ACHN (cell line): ENCODE measurements at regions not wholly inside any gene's neighbourhood (a gene's known extent, or its start where the extent isn't known, plus 50 kb on each side); places are given as distances from the start of the nearest gene placed in this dataset.
"Not testable (repeated sequence)": the region's sequence is repeated elsewhere in the genome, so short reads cannot be mapped to it uniquely, and the experiment has no call there.

Experiments
- DNase-seq: peaks from one replicate; pipeline ENCODE4 v3.0.0-alpha.2; 2015
- in situ Hi-C: cut with HindIII; loops from 2 replicates; pipeline ENCODE4 v1.10.0; 2017; ENCODE audit warnings: low sequenced_read_pairs, low pct_ligation_motif_present, low pct_unique_long_range_greater_than_20kb

DNA sequence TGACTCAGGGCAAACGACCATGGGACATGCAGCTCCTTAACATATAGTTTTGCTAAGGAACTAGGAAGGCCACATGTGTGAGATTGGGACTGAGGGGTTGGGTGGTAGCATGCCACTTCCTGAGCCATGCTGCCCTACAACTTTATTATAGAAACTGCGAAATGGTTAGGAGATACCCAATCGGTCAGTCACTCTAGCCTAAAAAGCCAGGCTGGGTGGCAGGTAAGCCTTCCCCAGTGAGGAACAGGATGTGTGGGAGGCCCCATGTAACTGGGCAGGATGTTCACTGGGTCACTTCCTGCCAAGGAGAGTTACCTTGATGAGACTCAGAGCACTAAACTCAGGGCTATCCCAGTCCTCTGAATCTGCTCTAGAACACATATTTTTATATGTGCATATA is 123.5 kb downstream of the MAP3K7 start:
- in situ Hi-C loops: no loop called here

GRCh38 chr6:90462102-90462501 is 124.8 kb downstream of the MAP3K7 start:
- in situ Hi-C loops: no loop called here
- no peak for DNase-seq

More for the DNA sequence above, 123.5 kb downstream of the MAP3K7 start:
- no peak for DNase-seq

DNA sequence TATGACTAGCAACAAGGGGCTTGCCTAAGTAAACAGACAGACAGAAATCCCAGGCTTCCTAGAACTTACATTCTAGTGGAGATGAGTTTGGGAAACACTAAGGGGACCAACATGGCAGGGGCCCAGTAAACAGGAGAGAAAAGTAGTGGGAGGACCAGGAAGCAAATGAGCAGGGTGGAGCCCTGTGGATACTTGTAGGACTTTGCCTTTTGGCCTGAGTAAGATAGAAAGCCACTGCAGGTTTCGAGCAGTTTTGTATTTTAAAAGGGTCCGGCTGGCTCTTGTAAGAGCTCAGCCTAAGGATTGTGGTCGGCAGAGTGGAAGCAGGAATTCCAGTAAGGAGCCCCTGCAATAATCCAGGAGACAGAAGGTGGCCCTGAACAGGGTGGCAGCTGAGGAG is 125.5 kb downstream of the MAP3K7 start:
- in situ Hi-C loops: no loop called here
- no peak for DNase-seq

- no peak for DNase-seq
- in situ Hi-C loops: no loop called here
These were observed 126.8 kb downstream of the MAP3K7 start for GRCh38 chr6:90460051-90460450.

DNA sequence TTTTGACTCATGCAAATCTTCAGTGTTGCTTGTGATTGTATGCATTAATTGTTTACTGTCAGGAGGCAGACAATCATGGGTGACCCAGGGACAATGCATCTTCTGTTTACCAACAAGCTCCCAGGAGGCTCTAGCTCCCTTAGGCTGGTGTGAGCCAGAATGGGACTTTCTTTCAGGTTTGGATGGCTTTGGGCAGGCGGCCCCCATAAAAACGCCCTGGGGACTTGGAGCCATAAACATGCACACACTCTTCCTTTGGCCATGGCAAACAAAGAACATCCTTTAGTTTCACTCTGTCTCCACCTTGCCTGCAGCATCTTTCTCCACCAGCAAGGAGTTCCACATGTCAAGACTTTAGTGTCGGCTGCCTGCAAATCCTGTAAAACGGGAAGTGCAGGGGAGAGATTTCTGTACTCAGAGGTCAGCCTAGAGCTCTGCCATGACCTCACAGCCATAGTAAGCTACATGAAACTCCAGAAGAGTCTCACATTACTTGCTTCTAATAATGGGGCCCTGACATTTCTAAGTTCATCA is 127.6 kb downstream of the MAP3K7 start:
- no peak for DNase-seq
- in situ Hi-C loops: no loop called here

- in situ Hi-C loops: no loop called here
- no peak for DNase-seq
These were observed 128.3 kb downstream of the MAP3K7 start for GRCh38 chr6:90458353-90459224.

DNA sequence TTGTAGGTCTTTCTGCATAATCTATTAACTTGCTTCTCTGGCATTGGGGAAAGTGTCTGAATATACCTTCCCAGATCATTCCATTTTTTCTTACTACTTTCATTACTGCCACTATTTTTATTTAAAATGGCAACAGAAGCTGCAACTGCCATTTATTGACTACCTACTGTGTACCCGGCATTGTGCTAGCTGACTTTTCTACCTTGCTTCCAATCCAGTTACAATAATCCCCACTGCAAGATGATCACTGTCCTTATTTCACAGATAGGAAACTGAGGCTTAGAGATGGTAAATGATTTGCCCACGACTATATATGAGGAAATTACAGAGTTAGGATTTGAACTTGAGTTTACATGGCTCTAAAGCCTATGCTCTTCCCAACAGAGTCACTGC is 129.0 kb downstream of the MAP3K7 start:
- no peak for DNase-seq
- in situ Hi-C loops: no loop called here

DNA sequence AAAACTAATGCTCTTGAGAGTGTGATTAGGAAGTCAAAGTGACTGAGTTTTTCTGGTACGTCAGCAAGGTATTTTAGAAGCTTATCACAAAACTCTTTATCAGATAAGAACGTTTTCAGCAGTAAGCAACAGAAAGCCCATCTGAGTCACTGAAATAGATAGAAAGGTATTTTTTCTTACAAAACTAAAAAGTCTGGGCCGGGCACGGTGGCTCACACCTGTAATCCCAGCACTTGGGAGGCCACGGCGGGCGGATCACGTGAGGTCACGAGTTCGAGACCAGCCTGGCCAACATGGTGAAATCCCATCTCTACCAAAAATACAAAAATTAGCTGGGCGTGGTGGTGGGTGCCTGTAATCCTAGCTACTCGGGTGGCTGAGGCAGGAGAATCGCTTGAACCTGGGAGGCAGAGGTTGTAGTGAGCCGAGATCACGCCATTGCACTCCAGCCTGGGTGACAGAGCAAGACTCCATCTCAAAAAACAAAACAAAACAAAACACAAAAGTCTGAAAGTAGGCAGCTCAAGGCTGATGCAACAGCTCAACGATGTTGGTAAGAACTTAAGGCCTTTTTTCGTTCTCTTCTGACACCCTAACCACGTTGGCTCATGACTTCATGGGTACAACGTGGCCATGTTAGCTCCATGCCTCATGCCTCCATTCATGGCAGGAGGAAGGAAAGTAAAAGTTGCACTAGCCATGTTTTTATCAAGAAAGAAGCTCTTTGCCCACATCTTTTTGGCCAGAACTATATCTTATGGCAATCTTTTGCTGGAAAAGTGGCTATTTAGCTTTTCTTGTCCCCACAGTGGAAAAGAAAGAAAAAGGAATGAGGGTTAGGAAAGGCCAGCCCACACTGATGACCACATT is 129.6 kb downstream of the MAP3K7 start:
- in situ Hi-C loops, DNase-seq: not testable (repeated sequence)

GRCh38 chr6:90456001-90456400 is 130.9 kb downstream of the MAP3K7 start:
- in situ Hi-C loops: no loop called here
- no peak for DNase-seq

GRCh38 chr6:90454836-90455427 is 131.9 kb downstream of the MAP3K7 start:
- in situ Hi-C loops: no loop called here
- no peak for DNase-seq

- DNase-seq: no peak
- in situ Hi-C loops: no loop called here
These were observed 136.5 kb downstream of the MAP3K7 start for GRCh38 chr6:90450268-90450953.

GRCh38 chr6:90449311-90449710 is 137.6 kb downstream of the MAP3K7 start:
- in situ Hi-C loops: no loop called here
- DNase-seq: no peak

DNA sequence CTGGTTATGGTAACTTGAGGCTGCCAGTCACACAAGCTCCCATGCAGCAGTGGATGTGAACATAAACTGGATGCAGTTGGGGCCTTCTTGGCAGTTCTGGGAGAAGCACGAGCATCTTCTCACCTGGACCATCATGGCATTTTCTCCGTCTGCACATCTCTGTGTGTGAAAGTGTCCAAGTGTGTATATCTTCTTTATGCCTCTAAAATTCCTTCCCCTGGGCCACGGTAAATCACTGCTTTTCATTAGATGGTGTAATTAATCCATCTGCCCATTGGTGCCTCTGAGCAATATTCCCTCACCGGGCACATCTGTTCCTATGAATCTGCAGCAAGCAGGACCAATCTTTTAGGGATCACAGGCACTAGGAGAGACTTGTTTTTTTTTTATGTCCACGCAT is 138.0 kb downstream of the MAP3K7 start:
- in situ Hi-C loops: no loop called here
- no peak for DNase-seq

GRCh38 chr6:90446164-90446563 is 140.7 kb downstream of the MAP3K7 start:
- in situ Hi-C loops: no loop called here
- no peak for DNase-seq

- DNase-seq: no peak
- in situ Hi-C loops: no loop called here
These were observed 141.3 kb downstream of the MAP3K7 start for GRCh38 chr6:90445533-90446108.

DNA sequence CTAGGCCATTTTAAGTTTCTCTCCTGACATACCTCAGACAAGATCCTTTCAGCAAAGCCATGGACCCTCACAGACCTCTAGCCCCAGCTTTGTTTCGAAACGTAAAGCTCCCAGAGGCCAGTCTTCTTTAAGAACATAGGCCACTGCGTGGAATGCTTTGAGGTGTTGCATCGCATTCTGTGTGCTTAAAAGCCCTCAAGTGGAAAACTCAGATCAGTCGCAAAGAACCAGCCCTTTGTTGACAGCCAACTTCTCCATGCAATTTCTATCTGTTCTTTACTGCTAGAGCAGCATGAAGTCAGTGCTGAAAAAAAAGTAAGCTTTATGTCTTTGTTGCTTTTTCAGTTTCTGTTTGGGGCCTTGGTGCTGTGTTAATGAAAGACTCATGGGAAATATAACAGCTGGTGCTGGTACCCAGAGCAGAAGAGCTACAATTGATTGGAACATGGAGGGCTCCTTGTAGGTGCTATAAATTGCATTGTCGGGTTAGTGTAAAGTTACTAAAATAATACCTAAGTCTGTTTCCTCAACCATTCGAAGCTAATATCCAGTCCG is 142.6 kb downstream of the MAP3K7 start:
- in situ Hi-C loops: no loop called here
- no peak for DNase-seq

- no peak for DNase-seq
- in situ Hi-C loops: no loop called here
These were observed 144.5 kb downstream of the MAP3K7 start for GRCh38 chr6:90442366-90442765.
